ENCODE measurements at regions not wholly inside any gene's neighbourhood (a gene's known extent, or its start where the extent isn't known, plus 50 kb on each side); places are given as distances from the start of the nearest gene placed in this dataset.

GRCh38 chr13:111556496-111556895 is 236.1 kb downstream of the TEX29 start:
- Mint-ChIP-seq H3K4me1 (ENCODE audit: unreplicated experiment) (no peaks in the 10 kb centered on the region), H3K27me3 (ENCODE audit: unreplicated experiment) (peaks cover 2% of the 10 kb centered on the region), H3K27ac (ENCODE audit: unreplicated experiment) (no peak overlapping the region), H3K9me3 (ENCODE audit: unreplicated experiment) (no peaks in the 10 kb centered on the region), H3K4me3 (ENCODE audit: unreplicated experiment) (no peak overlapping the region), H3K36me3 (ENCODE audit: unreplicated experiment) (no peaks in the 10 kb centered on the region)
- no peak for TF ChIP-seq CTCF (IDR thresholded peaks at IDR 0.05)
- no peak for DNase-seq (ENCODE audit: extremely low spot score, unreplicated experiment)

- TF ChIP-seq CTCF (IDR thresholded peaks at IDR 0.05): no peak
- no peaks in the 10 kb centered on the region for H3K36me3 Mint-ChIP-seq (ENCODE audit: unreplicated experiment)
- H3K4me1 Mint-ChIP-seq (ENCODE audit: unreplicated experiment): no peaks in the 10 kb centered on the region
- DNase-seq (ENCODE audit: extremely low spot score, unreplicated experiment): no peak
- no peak overlapping the region for H3K4me3 Mint-ChIP-seq (ENCODE audit: unreplicated experiment)
- no peak overlapping the region for H3K27ac Mint-ChIP-seq (ENCODE audit: unreplicated experiment)
- H3K27me3 Mint-ChIP-seq (ENCODE audit: unreplicated experiment): peaks cover 2% of the 10 kb centered on the region
- H3K9me3 Mint-ChIP-seq (ENCODE audit: unreplicated experiment): no peaks in the 10 kb centered on the region
Observed at GRCh38 chr13:111557921-111558699, 237.7 kb downstream of the TEX29 start.

DNA sequence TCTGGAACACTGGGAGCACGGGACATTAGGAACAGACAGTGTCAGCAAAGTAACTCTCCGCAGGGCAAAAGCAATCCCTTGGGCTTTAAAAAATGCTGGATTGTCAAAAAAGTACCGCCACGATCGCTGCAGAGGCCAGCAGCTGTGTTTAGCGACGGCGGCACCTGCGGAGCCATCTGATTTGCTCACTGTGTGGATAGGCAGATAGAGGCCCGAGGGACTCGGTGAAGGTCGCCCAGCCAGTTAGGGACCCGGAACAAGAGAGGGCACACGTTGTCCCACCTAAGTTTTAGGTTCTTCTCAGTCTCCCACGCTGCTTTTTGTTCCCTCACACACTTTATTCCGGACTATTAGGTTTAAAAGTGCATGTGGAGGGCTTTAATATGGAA is 238.3 kb downstream of the TEX29 start:
- H3K27ac Mint-ChIP-seq (ENCODE audit: unreplicated experiment): no peak overlapping the region
- H3K4me3 Mint-ChIP-seq (ENCODE audit: unreplicated experiment): no peak overlapping the region
- no peaks in the 10 kb centered on the region for H3K36me3 Mint-ChIP-seq (ENCODE audit: unreplicated experiment)
- no peak for TF ChIP-seq CTCF (IDR thresholded peaks at IDR 0.05)
- no peaks in the 10 kb centered on the region for H3K9me3 Mint-ChIP-seq (ENCODE audit: unreplicated experiment)
- H3K27me3 Mint-ChIP-seq (ENCODE audit: unreplicated experiment): peaks cover 2% of the 10 kb centered on the region
- H3K4me1 Mint-ChIP-seq (ENCODE audit: unreplicated experiment): no peaks in the 10 kb centered on the region
- DNase-seq (ENCODE audit: extremely low spot score, unreplicated experiment): no peak

- H3K9me3 Mint-ChIP-seq (ENCODE audit: unreplicated experiment): peaks cover 3% of the 10 kb centered on the region
Observed at GRCh38 chr13:111559612-111560403, 239.4 kb downstream of the TEX29 start.

More at GRCh38 chr13:111559612-111560403, 239.4 kb downstream of the TEX29 start:
- TF ChIP-seq CTCF (IDR thresholded peaks at IDR 0.05): no peak
- Mint-ChIP-seq H3K4me3 (ENCODE audit: unreplicated experiment) (no peak overlapping the region), H3K4me1 (ENCODE audit: unreplicated experiment) (no peaks in the 10 kb centered on the region), H3K27me3 (ENCODE audit: unreplicated experiment) (peaks cover 2% of the 10 kb centered on the region), H3K27ac (ENCODE audit: unreplicated experiment) (no peak overlapping the region), H3K36me3 (ENCODE audit: unreplicated experiment) (no peaks in the 10 kb centered on the region)
- no peak for DNase-seq (ENCODE audit: extremely low spot score, unreplicated experiment)
